ENCODE measurements at regions not wholly inside any gene's neighbourhood (a gene's known extent, or its start where the extent isn't known, plus 50 kb on each side); places are given as distances from the start of the nearest gene placed in this dataset.
"Not testable (repeated sequence)": the region's sequence is repeated elsewhere in the genome, so short reads cannot be mapped to it uniquely, and the experiment has no call there.

DNA sequence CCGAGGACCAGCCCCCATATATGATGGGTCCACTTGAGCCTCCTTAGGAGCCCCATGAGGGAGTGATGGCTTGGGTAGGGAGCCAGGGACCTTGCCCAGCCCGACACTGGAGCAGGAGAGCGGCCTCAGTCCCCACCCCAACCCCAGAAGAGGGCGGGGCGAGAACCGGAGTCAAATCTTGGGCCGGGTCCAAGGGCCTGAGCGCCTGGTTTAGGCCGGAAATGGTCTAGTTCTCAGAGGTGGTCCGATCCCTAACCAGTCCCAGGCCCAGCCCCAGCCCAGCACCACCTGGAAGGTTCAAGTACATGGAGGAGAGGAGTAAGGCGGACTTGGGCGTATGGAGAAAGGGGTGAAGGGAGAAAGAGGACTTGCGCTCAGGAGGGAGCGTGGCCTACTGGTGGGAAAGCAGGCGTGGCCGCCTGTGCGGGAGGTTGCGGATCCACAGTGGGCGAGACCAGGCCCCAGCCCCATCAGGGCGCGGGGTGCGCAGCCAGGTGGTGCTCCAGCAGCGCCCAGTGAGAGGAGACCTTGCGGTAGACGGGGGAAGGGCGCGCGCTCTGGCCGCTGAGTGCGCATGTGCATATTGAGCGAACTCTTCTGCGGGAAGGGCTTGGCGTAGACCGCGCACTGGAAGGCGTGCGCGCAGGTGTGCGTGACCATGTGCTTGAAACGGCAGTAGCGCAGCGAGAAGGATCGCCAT lies 88.1 kb downstream of the LIMS3 start:
- not testable (repeated sequence) for TF ChIP-seq CTCF, POLR2AphosphoS5, POLR2A, EP300 (IDR thresholded peaks at IDR 0.05)
